Cerebellar nuclear complex (tissue), 1 donor: ENCODE measurements at regions not wholly inside any gene's neighbourhood (a gene's known extent, or its start where the extent isn't known, plus 50 kb on each side); places are given as distances from the start of the nearest gene placed in this dataset.
"Not testable (repeated sequence)": the region's sequence is repeated elsewhere in the genome, so short reads cannot be mapped to it uniquely, and the experiment has no call there.

Experiments
- DNase-seq, 2 experiments: peaks; one replicate each; lab custom pipeline; 2025; lab: John Stamatoyannopoulos, UW

DNA sequence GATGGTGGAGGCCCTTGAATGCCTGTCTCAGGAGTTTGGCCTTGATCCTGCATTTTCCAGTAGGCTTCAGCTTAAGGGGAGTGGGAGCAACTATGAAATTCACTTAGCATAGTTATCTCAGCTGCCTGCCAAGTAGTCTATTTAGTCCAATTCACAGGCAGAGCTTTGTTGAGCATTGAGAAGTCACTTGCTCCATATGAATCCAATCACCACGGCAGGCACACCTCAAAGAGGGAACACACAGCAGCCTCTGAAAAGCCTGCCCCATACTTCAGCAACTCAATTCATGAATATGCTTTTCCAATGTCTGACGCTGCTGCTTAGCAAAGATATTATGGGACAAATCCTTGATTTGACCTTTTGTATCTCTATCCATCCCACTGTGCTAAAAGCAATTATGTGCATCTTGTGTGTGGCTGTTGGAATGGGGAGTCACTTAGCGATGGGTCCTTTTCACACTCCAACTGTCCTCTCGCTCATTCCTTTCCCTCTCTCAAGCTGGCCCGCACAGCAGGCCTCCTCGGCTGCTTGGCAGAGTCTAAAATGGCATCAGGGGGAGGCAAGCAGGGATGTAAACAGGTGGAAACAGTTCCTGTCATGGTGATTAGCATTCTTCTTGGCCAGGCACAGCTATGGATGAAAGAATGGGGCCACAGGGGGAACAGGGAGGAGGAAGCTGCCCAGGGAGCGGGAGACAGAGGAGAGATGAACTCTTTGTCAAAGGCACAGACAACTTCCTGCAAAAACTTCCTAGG is 56.0 kb upstream of the LRPPRC start:
- peak; percentile 58 to 77 for DNase-seq

DNA sequence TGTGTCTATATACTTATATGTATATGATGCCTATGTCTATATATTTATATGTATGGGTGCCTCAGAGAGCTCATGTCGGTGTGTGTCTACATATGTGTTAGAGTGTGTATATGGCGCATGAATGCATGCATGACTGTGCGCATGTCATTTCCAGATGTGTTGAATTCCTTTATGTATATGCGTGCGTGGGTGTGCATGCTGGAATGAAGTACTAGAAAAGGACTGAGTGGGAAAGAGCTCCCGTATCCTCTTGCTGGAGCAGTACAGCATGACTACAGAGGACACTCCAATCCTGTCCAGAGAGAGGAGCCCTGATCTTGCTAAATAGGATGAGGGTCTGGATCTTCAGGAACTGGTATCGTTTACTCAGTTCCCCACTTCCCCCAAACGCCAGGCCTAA is 56.8 kb upstream of the LRPPRC start:
- no peak for DNase-seq

DNA sequence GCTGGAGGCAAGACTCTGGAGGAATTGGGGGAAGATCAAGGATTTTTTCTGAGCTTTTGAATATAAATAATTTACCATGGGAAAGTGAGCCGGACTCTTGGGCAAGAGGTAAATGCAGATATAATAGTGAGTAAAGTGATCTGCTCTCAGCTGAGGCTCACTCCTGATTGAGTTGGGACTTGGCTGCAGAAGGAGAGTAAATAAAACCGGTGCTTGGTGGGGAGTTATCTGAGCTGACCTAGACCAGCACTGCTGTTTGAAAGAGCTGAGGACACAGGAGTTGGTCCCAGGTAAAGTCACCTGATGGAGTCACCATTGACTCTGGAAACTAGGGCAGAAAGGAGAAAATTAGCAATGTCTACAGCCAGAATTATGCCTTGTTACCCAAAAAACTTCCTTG is 57.3 kb upstream of the LRPPRC start:
- DNase-seq = no peak

- DNase-seq = no peak
Observed at GRCh38 chr2:44053456-44053855, 57.7 kb upstream of the LRPPRC start.

DNA sequence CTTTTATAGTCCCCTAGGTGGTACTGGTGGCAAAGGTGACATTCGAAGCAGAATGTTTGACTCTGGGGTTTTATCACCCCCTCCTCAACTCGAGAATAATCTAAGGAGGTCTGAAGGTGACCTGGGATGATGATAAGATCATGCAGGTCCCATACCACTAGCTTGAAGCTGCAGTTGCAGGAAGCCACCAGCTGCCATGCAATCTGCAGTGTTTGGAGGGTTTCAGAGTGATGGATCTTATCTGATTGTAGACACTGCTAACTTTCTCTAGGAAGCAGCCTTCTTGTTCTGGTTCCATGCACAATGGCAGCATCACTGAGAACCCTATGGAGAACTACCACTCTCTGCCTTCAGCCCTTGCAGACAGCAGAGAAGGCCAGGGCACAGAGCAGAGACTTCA is 59.4 kb upstream of the LRPPRC start:
- no peak for DNase-seq

DNA sequence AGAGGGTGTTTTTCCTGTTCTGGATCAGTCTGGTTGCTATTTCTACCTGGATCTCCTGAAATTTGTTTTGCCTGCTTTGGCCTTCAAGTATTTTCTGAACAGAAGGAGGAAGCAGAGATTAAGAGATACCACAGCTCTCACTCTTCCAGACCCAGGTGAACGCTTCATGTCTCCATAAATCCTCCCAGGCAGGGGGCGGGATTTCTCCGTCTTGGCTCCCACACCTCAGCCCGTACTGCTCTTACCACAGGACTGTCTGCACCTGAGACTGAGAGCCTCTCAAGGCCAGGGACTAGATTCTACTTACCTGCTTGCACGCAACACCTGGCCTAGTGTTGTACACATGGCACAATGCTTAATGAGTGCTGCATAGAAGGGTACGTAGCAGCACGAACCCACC is 59.9 kb upstream of the LRPPRC start:
- no peak for DNase-seq

GRCh38 chr2:44056947-44057346 is 61.2 kb upstream of the LRPPRC start:
- no peak for DNase-seq

GRCh38 chr2:44060286-44060685 is 64.5 kb upstream of the LRPPRC start:
- not testable (repeated sequence) for DNase-seq

GRCh38 chr2:44060990-44061389 is 65.2 kb upstream of the LRPPRC start:
- no peak for DNase-seq

- DNase-seq = no peak
Observed at GRCh38 chr2:44061469-44061868, 65.7 kb upstream of the LRPPRC start.

GRCh38 chr2:44061876-44062275 is 66.1 kb upstream of the LRPPRC start:
- DNase-seq = no peak

GRCh38 chr2:44063033-44063432 is 67.2 kb upstream of the LRPPRC start:
- DNase-seq = no peak

DNA sequence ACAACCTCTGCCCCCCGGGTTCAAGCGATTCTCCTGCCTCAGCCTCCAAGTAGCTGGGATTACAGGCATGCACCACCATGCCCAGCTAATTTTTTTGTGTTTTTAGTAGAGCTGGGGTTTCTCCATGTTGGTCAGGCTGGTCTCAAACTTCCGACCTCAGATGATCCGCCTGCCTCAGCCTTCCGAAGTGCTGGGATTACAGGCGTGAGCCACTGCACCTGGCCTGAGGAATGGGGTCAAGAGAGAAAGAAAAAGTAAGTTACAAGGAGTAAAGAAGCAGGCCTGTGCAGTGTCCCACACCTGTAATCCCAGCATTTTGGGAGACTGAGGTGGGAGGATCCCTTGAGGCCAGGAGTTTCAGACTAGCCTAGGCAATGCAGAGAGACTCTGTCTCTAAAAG is 68.5 kb upstream of the LRPPRC start:
- DNase-seq = not testable (repeated sequence)

DNA sequence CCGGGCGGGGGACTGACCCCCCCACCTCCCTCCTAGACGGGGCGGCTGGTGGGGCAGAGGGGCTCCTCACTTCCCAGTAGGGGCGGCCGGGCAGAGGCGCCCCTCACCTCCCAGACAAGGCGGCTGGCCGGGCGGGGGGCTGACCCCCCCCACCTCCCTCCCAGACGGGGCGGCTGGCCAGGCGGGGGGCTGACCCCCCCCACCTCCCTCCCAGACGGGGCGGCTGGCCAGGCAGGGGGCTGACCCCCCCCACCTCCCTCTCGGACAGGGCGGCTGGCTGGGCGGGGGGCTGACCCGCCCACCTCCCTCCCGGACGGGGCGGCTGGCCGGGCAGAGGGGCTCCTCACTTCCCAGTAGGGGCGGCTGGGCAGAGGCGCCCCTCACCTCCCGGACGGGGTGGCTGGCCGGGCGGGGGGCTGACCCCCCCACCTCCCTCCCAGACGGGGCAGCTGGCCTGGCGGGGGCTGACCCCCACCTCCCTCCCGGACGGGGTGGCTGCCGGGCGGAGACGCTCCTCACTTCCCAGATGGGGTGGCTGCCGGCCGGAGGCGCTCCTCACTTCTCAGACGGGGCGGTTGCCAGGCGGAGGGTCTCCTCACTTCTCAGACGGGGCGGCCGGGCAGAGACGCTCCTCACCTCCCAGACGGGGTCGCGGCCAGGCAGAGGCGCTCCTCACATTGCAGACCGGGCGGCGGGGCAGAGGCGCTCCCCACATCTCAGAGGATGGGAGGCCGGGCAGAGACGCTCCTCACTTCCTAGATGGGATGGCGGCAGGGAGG is 71.4 kb upstream of the LRPPRC start:
- DNase-seq = not testable (repeated sequence)

- DNase-seq = not testable (repeated sequence)
Observed at GRCh38 chr2:44067791-44068181, 72.0 kb upstream of the LRPPRC start.

- no peak for DNase-seq
Observed at GRCh38 chr2:44071454-44072046, 75.8 kb upstream of the LRPPRC start.

DNA sequence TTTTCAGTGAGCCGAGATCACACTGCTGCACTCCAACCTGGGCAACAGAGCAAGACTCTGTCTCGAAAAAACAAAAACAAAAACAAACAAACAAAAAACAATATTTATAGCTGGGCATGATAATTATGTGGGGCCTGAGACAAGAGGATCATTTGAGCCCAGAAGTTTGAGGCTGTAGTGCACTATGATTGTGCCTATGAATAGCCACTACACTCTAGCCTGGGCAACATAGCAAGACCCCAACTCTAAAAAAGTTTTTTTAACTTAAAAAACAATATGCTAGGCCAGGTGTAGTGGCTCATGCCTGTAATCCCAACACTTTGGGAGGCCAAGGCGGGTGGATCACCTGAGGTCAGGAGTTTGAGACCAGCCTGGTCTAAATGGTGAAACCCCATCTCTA is 77.9 kb upstream of the LRPPRC start:
- not testable (repeated sequence) for DNase-seq

GRCh38 chr2:44074795-44075194 is 79.0 kb upstream of the LRPPRC start:
- DNase-seq = not testable (repeated sequence)

- DNase-seq = peak; percentile 60 to 63
Observed at GRCh38 chr2:44075541-44075940, 79.8 kb upstream of the LRPPRC start.

GRCh38 chr2:44077942-44078511 is 82.2 kb upstream of the LRPPRC start:
- DNase-seq = no peak

- DNase-seq = no peak
Observed at GRCh38 chr2:44079686-44080085, 83.9 kb upstream of the LRPPRC start.

DNA sequence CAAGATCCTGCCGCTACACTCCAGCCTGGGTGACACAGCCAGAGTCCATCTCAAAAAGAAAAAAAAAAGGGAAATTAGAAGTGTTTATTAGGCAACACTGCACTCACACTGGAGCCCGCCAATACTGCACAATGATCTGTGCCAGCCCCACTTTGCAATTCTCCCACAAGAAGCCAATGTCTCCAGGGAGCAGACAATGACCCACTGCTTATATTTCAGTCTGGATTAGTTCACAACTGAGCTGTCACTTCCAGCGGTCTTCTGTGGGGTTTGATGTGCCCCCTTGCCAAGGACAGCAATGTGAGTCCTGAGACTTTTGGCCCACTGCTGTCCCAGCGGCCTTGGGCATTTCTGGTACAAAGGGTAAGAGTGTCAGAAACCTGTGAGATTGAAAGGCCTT is 85.6 kb upstream of the PPM1B start:
- DNase-seq = no peak

- DNase-seq = no peak
Observed at GRCh38 chr2:44084850-44085249, 83.8 kb upstream of the PPM1B start.
